ENCODE measurements at regions not wholly inside any gene's neighbourhood (a gene's known extent, or its start where the extent isn't known, plus 50 kb on each side); places are given as distances from the start of the nearest gene placed in this dataset.

GRCh38 chr19:20482721-20483120 is 82.9 kb downstream of the ZNF737 start:
- H3K36me3 ChIP-seq, result no peaks in the 10 kb centered on the region
- H3K9me3 ChIP-seq, result peaks cover 0 to 17% of the 10 kb centered on the region in 2 donors
- TF ChIP-seq POLR2AphosphoS5 (IDR thresholded peaks at IDR 0.05) (no peak), CTCF (IDR thresholded peaks at IDR 0.05) (no peak), POLR2A (IDR thresholded peaks at IDR 0.05) (no peak)
- no peaks in the 10 kb centered on the region for H3K27me3 ChIP-seq
- DNase-seq (ENCODE audit: low spot score in 2 of 2), result no peak
- no peaks in the 10 kb centered on the region for H3K4me1 ChIP-seq
- no peak overlapping the region for H3K4me3 ChIP-seq
- H3K27ac ChIP-seq, result no peak overlapping the region
- intact Hi-C loops (cut with DNase I; ENCODE audit: low total_unique reads), result no loop called here

GRCh38 chr19:20481736-20482135 is 83.8 kb downstream of the ZNF737 start:
- DNase-seq (ENCODE audit: low spot score in 2 of 2), result no peak
- H3K4me3 ChIP-seq, result no peak overlapping the region
- H3K27me3 ChIP-seq, result no peaks in the 10 kb centered on the region
- H3K9me3 ChIP-seq, result peaks cover 0 to 13% of the 10 kb centered on the region in 2 donors
- intact Hi-C loops (cut with DNase I; ENCODE audit: low total_unique reads), result no loop called here
- no peaks in the 10 kb centered on the region for H3K4me1 ChIP-seq
- TF ChIP-seq POLR2A (IDR thresholded peaks at IDR 0.05) (no peak), POLR2AphosphoS5 (IDR thresholded peaks at IDR 0.05) (no peak), CTCF (IDR thresholded peaks at IDR 0.05) (no peak)
- H3K36me3 ChIP-seq, result no peaks in the 10 kb centered on the region
- no peak overlapping the region for H3K27ac ChIP-seq

- intact Hi-C loops (cut with DNase I; ENCODE audit: low total_unique reads), result no loop called here
- no peak overlapping the region for H3K27ac ChIP-seq
- no peaks in the 10 kb centered on the region for H3K27me3 ChIP-seq
- H3K36me3 ChIP-seq, result no peaks in the 10 kb centered on the region
- no peak overlapping the region for H3K4me3 ChIP-seq
- no peaks in the 10 kb centered on the region for H3K4me1 ChIP-seq
- peaks cover 0 to 9% of the 10 kb centered on the region in 2 donors for H3K9me3 ChIP-seq
- TF ChIP-seq POLR2AphosphoS5 (IDR thresholded peaks at IDR 0.05) (no peak), POLR2A (IDR thresholded peaks at IDR 0.05) (no peak), CTCF (IDR thresholded peaks at IDR 0.05) (no peak)
- DNase-seq (ENCODE audit: low spot score in 2 of 2), result no peak
Measured at GRCh38 chr19:20479483-20479882, 86.1 kb downstream of the ZNF737 start.

- peaks cover 0 to 9% of the 10 kb centered on the region in 2 donors for H3K9me3 ChIP-seq
- no peaks in the 10 kb centered on the region for H3K27me3 ChIP-seq
- no peaks in the 10 kb centered on the region for H3K4me1 ChIP-seq
- no peak overlapping the region for H3K27ac ChIP-seq
- no peak for TF ChIP-seq POLR2A (IDR thresholded peaks at IDR 0.05)
- no peak for DNase-seq (ENCODE audit: low spot score in 2 of 2)
- intact Hi-C loops (cut with DNase I; ENCODE audit: low total_unique reads), result no loop called here
- no peaks in the 10 kb centered on the region for H3K36me3 ChIP-seq
- H3K4me3 ChIP-seq, result no peak overlapping the region
Measured at GRCh38 chr19:20478936-20479335, 86.6 kb downstream of the ZNF737 start.

GRCh38 chr19:20472854-20473253 is 92.7 kb downstream of the ZNF737 start:
- no peaks in the 10 kb centered on the region for H3K27me3 ChIP-seq
- no peak for TF ChIP-seq POLR2AphosphoS5 (IDR thresholded peaks at IDR 0.05)
- no peak for TF ChIP-seq CTCF (IDR thresholded peaks at IDR 0.05)
- DNase-seq (ENCODE audit: low spot score in 2 of 2), result no peak
- H3K9me3 ChIP-seq, result no peaks in the 10 kb centered on the region
- H3K4me1 ChIP-seq, result no peaks in the 10 kb centered on the region
- no peaks in the 10 kb centered on the region for H3K36me3 ChIP-seq
- no peak overlapping the region for H3K27ac ChIP-seq
- H3K4me3 ChIP-seq, result no peak overlapping the region
- intact Hi-C loops (cut with DNase I; ENCODE audit: low total_unique reads), result no loop called here

GRCh38 chr19:20471431-20471830 is 94.2 kb downstream of the ZNF737 start:
- H3K27ac ChIP-seq, result no peak overlapping the region
- TF ChIP-seq POLR2AphosphoS5 (IDR thresholded peaks at IDR 0.05) (no peak), CTCF (IDR thresholded peaks at IDR 0.05) (no peak), POLR2A (IDR thresholded peaks at IDR 0.05) (no peak)
- no peaks in the 10 kb centered on the region for H3K4me1 ChIP-seq
- intact Hi-C loops (cut with DNase I; ENCODE audit: low total_unique reads), result no loop called here
- no peaks in the 10 kb centered on the region for H3K9me3 ChIP-seq
- no peak for DNase-seq (ENCODE audit: low spot score in 2 of 2)
- H3K27me3 ChIP-seq, result no peaks in the 10 kb centered on the region
- no peak overlapping the region for H3K4me3 ChIP-seq
- no peaks in the 10 kb centered on the region for H3K36me3 ChIP-seq
